ENCODE measurements at regions not wholly inside any gene's neighbourhood (a gene's known extent, or its start where the extent isn't known, plus 50 kb on each side); places are given as distances from the start of the nearest gene placed in this dataset.

GRCh38 chr7:12814828-12815227, 127.4 kb downstream of the ARL4A start (continued):
- no peak for TF ChIP-seq ZNF462 (CRISPR knock-in tag; IDR thresholded peaks at IDR 0.05)
- no peak for TF ChIP-seq POLR2AphosphoS5 (IDR thresholded peaks at IDR 0.05; ENCODE audit: low read depth)

DNA sequence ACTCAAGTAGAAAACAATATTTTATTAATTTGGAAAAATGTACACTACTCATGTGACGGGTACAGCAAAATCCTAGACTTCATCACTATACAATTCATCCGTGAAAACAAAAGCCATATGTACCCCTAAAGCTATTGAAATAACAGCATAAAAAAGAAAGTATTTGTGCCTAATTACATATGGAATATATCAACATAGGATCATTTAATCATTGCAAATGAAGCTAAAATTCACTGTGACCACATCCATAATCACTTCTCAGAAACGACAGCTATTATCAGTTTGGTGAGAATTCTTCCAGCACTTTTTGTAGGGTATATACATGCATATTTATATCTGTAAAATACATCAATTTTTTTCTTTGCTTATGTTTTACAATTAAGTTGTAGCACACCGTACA, 128.0 kb downstream of the ARL4A start:
- Histone ChIP-seq H3K4me3 (no peak overlapping the region), H4K20me1 (replicated peaks; ENCODE audit: insufficient read depth) (no peaks in the 10 kb centered on the region), H3K4me1 (ENCODE audit: insufficient read depth) (peaks cover 30% of the 10 kb centered on the region), H3K4me2 (no peak overlapping the region), H3K79me2 (replicated peaks; ENCODE audit: insufficient read depth) (no peaks in the 10 kb centered on the region), H3F3A (replicated peaks; ENCODE audit: low read depth) (no peaks in the 10 kb centered on the region), H3K27me3 (ENCODE audit: insufficient read depth) (no peaks in the 10 kb centered on the region), H3K36me3 (ENCODE audit: insufficient read depth) (no peaks in the 10 kb centered on the region), H3K27ac (ENCODE audit: low read depth) (no peak overlapping the region), H2AFZ (no peak overlapping the region), H3K9me2 (ENCODE audit: insufficient read depth) (no peaks in the 10 kb centered on the region; the same call in 1 of the 2 replicates)
- peaks cover 5% of the 10 kb centered on the region; the same call in 1 of the 3 replicates for H3K36me3 Mint-ChIP-seq (ENCODE audit: low read depth)
- no peak overlapping the region for H3K4me3 Mint-ChIP-seq
- H3K4me1 Mint-ChIP-seq: peaks cover 28% of the 10 kb centered on the region
- H3K27me3 Mint-ChIP-seq (ENCODE audit: insufficient read depth, low read depth, poor library complexity): no peaks in the 10 kb centered on the region
- no peak for DNase-seq (ENCODE audit: low spot score)
- ATAC-seq: no peak
- peaks cover 5% of the 10 kb centered on the region; the same call in 2 of the 3 replicates for H3K9me3 Mint-ChIP-seq
- no peak overlapping the region for H3K27ac Mint-ChIP-seq
- TF ChIP-seq ZNF462 (CRISPR knock-in tag; IDR thresholded peaks at IDR 0.05): no peak
- TF ChIP-seq JUNB (IDR thresholded peaks at IDR 0.05; ENCODE audit: unreplicated experiment): no peak
- no peak for TF ChIP-seq POLR2AphosphoS5 (IDR thresholded peaks at IDR 0.05; ENCODE audit: low read depth)
- TF ChIP-seq, protein P1, sequence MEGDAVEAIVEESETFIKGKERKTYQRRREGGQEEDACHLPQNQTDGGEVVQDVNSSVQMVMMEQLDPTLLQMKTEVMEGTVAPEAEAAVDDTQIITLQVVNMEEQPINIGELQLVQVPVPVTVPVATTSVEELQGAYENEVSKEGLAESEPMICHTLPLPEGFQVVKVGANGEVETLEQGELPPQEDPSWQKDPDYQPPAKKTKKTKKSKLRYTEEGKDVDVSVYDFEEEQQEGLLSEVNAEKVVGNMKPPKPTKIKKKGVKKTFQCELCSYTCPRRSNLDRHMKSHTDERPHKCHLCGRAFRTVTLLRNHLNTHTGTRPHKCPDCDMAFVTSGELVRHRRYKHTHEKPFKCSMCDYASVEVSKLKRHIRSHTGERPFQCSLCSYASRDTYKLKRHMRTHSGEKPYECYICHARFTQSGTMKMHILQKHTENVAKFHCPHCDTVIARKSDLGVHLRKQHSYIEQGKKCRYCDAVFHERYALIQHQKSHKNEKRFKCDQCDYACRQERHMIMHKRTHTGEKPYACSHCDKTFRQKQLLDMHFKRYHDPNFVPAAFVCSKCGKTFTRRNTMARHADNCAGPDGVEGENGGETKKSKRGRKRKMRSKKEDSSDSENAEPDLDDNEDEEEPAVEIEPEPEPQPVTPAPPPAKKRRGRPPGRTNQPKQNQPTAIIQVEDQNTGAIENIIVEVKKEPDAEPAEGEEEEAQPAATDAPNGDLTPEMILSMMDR (conservative IDR thresholded peaks at IDR 0.05; ENCODE audit: low read depth in 2 of 2): no peak
- no peak for TF ChIP-seq EZH2phosphoT487 (IDR thresholded peaks at IDR 0.05; ENCODE audit: unreplicated experiment)
- no peak for TF ChIP-seq ZNF114 (CRISPR knock-in tag; IDR thresholded peaks at IDR 0.05)

Data from GM23338 (cell line).